ENCODE measurements at regions not wholly inside any gene's neighbourhood (a gene's known extent, or its start where the extent isn't known, plus 50 kb on each side); places are given as distances from the start of the nearest gene placed in this dataset.

DNA sequence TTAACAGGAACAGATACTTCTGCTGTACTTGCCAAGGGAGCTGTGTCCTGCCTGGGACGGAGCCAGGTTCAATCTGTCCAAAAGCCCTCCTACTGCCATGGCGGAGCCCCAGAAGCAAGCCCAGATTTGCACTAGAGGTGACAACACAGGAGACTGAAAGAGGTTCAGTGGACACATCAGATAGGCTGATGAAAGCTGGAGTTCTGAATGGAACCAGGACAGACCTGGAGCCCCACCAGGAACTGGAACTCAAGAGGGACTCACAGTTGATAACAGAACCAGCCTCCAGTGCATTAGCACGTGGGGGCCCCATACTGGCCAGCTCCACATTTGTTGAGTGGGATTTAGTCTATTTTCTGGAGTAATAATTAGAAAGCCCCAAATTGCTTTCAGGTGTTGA lies 315.5 kb downstream of the ARRDC4 start:
- TF ChIP-seq CTCF (IDR thresholded peaks at IDR 0.05) (no peak), POLR2A (IDR thresholded peaks at IDR 0.05) (no peak)

Data from esophagus squamous epithelium (tissue), 4 donors.